H9 (cell line): ENCODE measurements at regions not wholly inside any gene's neighbourhood (a gene's known extent, or its start where the extent isn't known, plus 50 kb on each side); places are given as distances from the start of the nearest gene placed in this dataset.
"Not testable (repeated sequence)": the region's sequence is repeated elsewhere in the genome, so short reads cannot be mapped to it uniquely, and the experiment has no call there.

Experiments used
- DNase-seq: peaks from one replicate; pipeline ENCODE4 v3.0.0-alpha.2; 2017
- H2AFZ ChIP-seq: one replicate; pipeline ENCODE4 v1.6.1; 2013; ENCODE audit warnings: mild to moderate bottlenecking, low read length, control low read depth, moderate library complexity
- H2AK5ac ChIP-seq: 2 replicates; pipeline ENCODE4 v1.6.1; 2013; ENCODE audit warnings: low read length, control low read depth, mixed read lengths; ENCODE audit not compliant: insufficient read length
- H2BK120ac ChIP-seq: one replicate; pipeline ENCODE4 v1.6.1; 2013; ENCODE audit warnings: low read depth, mild to moderate bottlenecking, low read length, control low read depth, inconsistent platforms; ENCODE audit not compliant: poor library complexity, severe bottlenecking
- H2BK12ac ChIP-seq: 2 replicates; pipeline ENCODE4 v1.6.1; 2013; ENCODE audit warnings: low read length, control low read depth, mixed read lengths, low read depth; ENCODE audit not compliant: insufficient read length
- H2BK15ac ChIP-seq: 2 replicates; pipeline ENCODE4 v1.6.1; 2013; ENCODE audit warnings: low read depth, low read length, control low read depth
- H2BK20ac ChIP-seq: one replicate; pipeline ENCODE4 v1.6.1; 2013; ENCODE audit warnings: low read depth, mild to moderate bottlenecking, low read length, control low read depth, inconsistent platforms; ENCODE audit not compliant: poor library complexity, severe bottlenecking
- H2BK5ac ChIP-seq: 2 replicates; pipeline ENCODE4 v1.6.1; 2013; ENCODE audit warnings: low read length, control low read depth, mixed read lengths; ENCODE audit not compliant: insufficient read length
- H3K14ac ChIP-seq: 2 replicates; pipeline ENCODE4 v1.6.1; 2013; ENCODE audit warnings: low read length, control low read depth; ENCODE audit not compliant: insufficient read depth
- H3K18ac ChIP-seq: 2 replicates; pipeline ENCODE4 v1.6.1; 2013; ENCODE audit warnings: low read depth, mild to moderate bottlenecking, mixed read lengths, low read length, control low read depth; ENCODE audit not compliant: insufficient read length
- H3K23ac ChIP-seq: 2 replicates; pipeline ENCODE4 v1.6.1; 2013; ENCODE audit warnings: low read length, control low read depth, mixed read lengths, low read depth; ENCODE audit not compliant: insufficient read length
- H3K23me2 ChIP-seq: 2 replicates; pipeline ENCODE4 v1.6.1; 2013; ENCODE audit warnings: low read depth, mild to moderate bottlenecking, mixed read lengths, low read length, control low read depth; ENCODE audit not compliant: insufficient read length, poor library complexity, severe bottlenecking
- H3K27ac ChIP-seq: 2 replicates; pipeline ENCODE4 v1.5.1; 2013; ENCODE audit warnings: low read length, control low read depth, mixed read lengths, low read depth; ENCODE audit not compliant: insufficient read length
- H3K27me3 ChIP-seq: 2 replicates; pipeline ENCODE4 v1.6.1; 2013; ENCODE audit warnings: low read length, control low read depth, inconsistent platforms; ENCODE audit not compliant: insufficient read depth
- H3K4ac ChIP-seq: 2 replicates; pipeline ENCODE4 v1.6.1; 2013; ENCODE audit warnings: low read depth, mild to moderate bottlenecking, control low read depth, inconsistent platforms, low read length, moderate library complexity
- H3K4me1 ChIP-seq: 2 replicates; pipeline ENCODE4 v1.6.1; 2013; ENCODE audit warnings: low read length, control low read depth, inconsistent platforms; ENCODE audit not compliant: insufficient read depth
- H3K4me2 ChIP-seq: 2 replicates; pipeline ENCODE4 v1.6.1; 2013; ENCODE audit warnings: low read length, control low read depth, mixed read lengths; ENCODE audit not compliant: insufficient read length, insufficient read depth
- H3K56ac ChIP-seq: 2 replicates; pipeline ENCODE4 v1.6.1; 2013; ENCODE audit warnings: low read depth, mild to moderate bottlenecking, mixed read lengths, low read length, control low read depth; ENCODE audit not compliant: insufficient read length
- H3K79me1 ChIP-seq: 2 replicates; pipeline ENCODE4 v1.6.1; 2013; ENCODE audit warnings: low read depth, mild to moderate bottlenecking, moderate library complexity, low read length, control low read depth, inconsistent platforms; ENCODE audit not compliant: insufficient read depth, poor library complexity, severe bottlenecking
- H3K79me2 ChIP-seq: 2 replicates; pipeline ENCODE4 v1.6.1; 2013; ENCODE audit warnings: low read length, control low read depth, inconsistent platforms; ENCODE audit not compliant: insufficient read depth
- H3K9ac ChIP-seq: 2 replicates; pipeline ENCODE4 v1.6.1; 2013; ENCODE audit warnings: low read length, control low read depth, mixed read lengths; ENCODE audit not compliant: insufficient read length; ENCODE audit errors: extremely low read depth
- H3K9me3 ChIP-seq: one replicate; pipeline ENCODE4 v1.6.1; 2013; ENCODE audit warnings: low read depth, low read length, inconsistent platforms; ENCODE audit not compliant: control insufficient read depth
- H3T11ph ChIP-seq: one replicate; pipeline ENCODE4 v1.6.1; 2013; ENCODE audit warnings: mild to moderate bottlenecking, low read length, control low read depth, inconsistent platforms
- H4K20me1 ChIP-seq: one replicate; pipeline ENCODE4 v1.6.1; 2013; ENCODE audit not compliant: control insufficient read depth, insufficient read length, insufficient read depth
- H4K5ac ChIP-seq: 2 replicates; pipeline ENCODE4 v1.6.1; 2013; ENCODE audit warnings: low read depth, mild to moderate bottlenecking, mixed read lengths, low read length, control low read depth; ENCODE audit not compliant: insufficient read length
- H4K8ac ChIP-seq: replicated peaks from 2 replicates; pipeline ENCODE4 v1.6.1; 2013; ENCODE audit warnings: low read length, control low read depth, mixed read lengths, low read depth; ENCODE audit not compliant: insufficient read length
- H4K91ac ChIP-seq: 2 replicates; pipeline ENCODE4 v1.6.1; 2013; ENCODE audit warnings: low read depth, mild to moderate bottlenecking, moderate library complexity, mixed read lengths, low read length, control low read depth; ENCODE audit not compliant: insufficient read length
- H3K27ac Mint-ChIP-seq, 3 experiments: 2 replicates in 2 of 3; 3 replicates in 1 of 3; pipeline ENCODE4 v1.8.0; 2020 to 2021; ENCODE audit warnings: mixed read lengths in 3 of 3, mild to moderate bottlenecking in 1 of 3, moderate library complexity in 1 of 3
- H3K27me3 Mint-ChIP-seq: 2 replicates; pipeline ENCODE4 v1.8.0; 2021; ENCODE audit warnings: low read depth, mild to moderate bottlenecking, moderate library complexity, mixed read lengths
- H3K36me3 Mint-ChIP-seq, 3 experiments: 2 replicates in 2 of 3; 3 replicates in 1 of 3; pipeline ENCODE4 v1.8.0; 2020 to 2021; ENCODE audit warnings: low read depth in 3 of 3, mixed read lengths in 3 of 3; ENCODE audit not compliant: insufficient read depth in 1 of 3
- H3K4me1 Mint-ChIP-seq, 2 experiments: 2 replicates each; pipeline ENCODE4 v1.8.0; 2020; ENCODE audit warnings: mixed read lengths in 2 of 2
- H3K4me3 Mint-ChIP-seq, 2 experiments: 2 replicates in 1 of 2; 3 replicates in 1 of 2; pipeline ENCODE4 v1.8.0; 2020 to 2021; ENCODE audit warnings: mild to moderate bottlenecking in 2 of 2, mixed read lengths in 2 of 2, moderate library complexity in 1 of 2
- H3K9me3 Mint-ChIP-seq, 2 experiments: 2 replicates in 1 of 2; 3 replicates in 1 of 2; pipeline ENCODE4 v1.8.0; 2020; ENCODE audit warnings: mild to moderate bottlenecking in 2 of 2, mixed read lengths in 2 of 2, moderate library complexity in 1 of 2
- CTCF ChIP-seq: fragments of 200-600 bp; sonication (generic); conservative IDR thresholded peaks from 3 replicates; pipeline ENCODE4 v1.8.0; 2021; ENCODE audit warnings: antibody characterized with exemption, mild to moderate bottlenecking
- WGBS: extraction: QIAGEN DNeasy Blood & Tissue Kit; methylation state at CpG from one replicate; pipeline ENCODE4 v1.1.7; 2013; ENCODE audit warnings: missing lambda C conversion rate, low lambda C conversion rate, mixed read lengths; ENCODE audit not compliant: insufficient read length; ENCODE audit errors: extremely low coverage; 5-methylcytosine and 5-hydroxymethylcytosine counted together

- Histone ChIP-seq H2BK5ac (no peak overlapping the region), H3K56ac (no peak overlapping the region), H2AFZ (no peak overlapping the region), H3K23ac (no peak overlapping the region), H3K14ac (no peak overlapping the region), H3K23me2 (no peaks in the 10 kb centered on the region), H2BK20ac (no peak overlapping the region), H3K9ac (no peak overlapping the region), H3K9me3 (no peaks in the 10 kb centered on the region), H2BK120ac (no peak overlapping the region), H4K8ac (no peak overlapping the region), H4K5ac (no peak overlapping the region), H3K18ac (peak overlapping the region; percentile 75), H3K4me1 (no peaks in the 10 kb centered on the region), H2BK15ac (no peak overlapping the region; the same call in 1 of the 2 replicates), H4K91ac (no peak overlapping the region), H3K27ac (no peak overlapping the region), H3T11ph (no peak overlapping the region), H4K20me1 (no peaks in the 10 kb centered on the region), H3K4me2 (no peak overlapping the region), H3K27me3 (no peaks in the 10 kb centered on the region; the same call in 1 of the 2 replicates), H2AK5ac (no peak overlapping the region), H3K79me1 (no peaks in the 10 kb centered on the region), H2BK12ac (peak overlapping the region; percentile 4), H3K79me2 (no peaks in the 10 kb centered on the region; the same call in 1 of the 2 replicates), H3K4ac (no peak overlapping the region)
- no peaks in the 10 kb centered on the region for H3K27me3 Mint-ChIP-seq
- H3K36me3 Mint-ChIP-seq, result peaks cover 56 to 79% (median 58%) of the 10 kb centered on the region in 3 experiments
- H3K27ac Mint-ChIP-seq, result peak overlapping the region; percentile 2 to 75 (median 10); a peak in 4 of 7 replicates
- H3K9me3 Mint-ChIP-seq, result peaks cover 52 to 58% of the 10 kb centered on the region in 2 experiments
- no CpG with 5 or more reads among the region's 4 CpGs for WGBS
- no peak for DNase-seq
- H3K4me1 Mint-ChIP-seq, result peaks cover 26 to 27% of the 10 kb centered on the region in 2 experiments
- no peak overlapping the region; a peak in 1 of 5 replicates for H3K4me3 Mint-ChIP-seq
- TF ChIP-seq CTCF, result no peak
These were observed 138.7 kb downstream of the AKR1D1 start for GRCh38 chr7:138214926-138215325.

GRCh38 chr7:138220321-138220720, 144.1 kb downstream of the AKR1D1 start:
- H4K91ac ChIP-seq, H3K4me2 ChIP-seq, H4K8ac ChIP-seq, H2BK15ac ChIP-seq, H4K5ac ChIP-seq, H2BK5ac ChIP-seq, H2BK120ac ChIP-seq, H3K23me2 ChIP-seq, H2AK5ac ChIP-seq, H3K27me3 ChIP-seq, DNase-seq, H3K79me2 ChIP-seq, H3K23ac ChIP-seq, H2BK12ac ChIP-seq, H3K4me3 Mint-ChIP-seq, H3K27ac ChIP-seq, H3K27me3 Mint-ChIP-seq, H3K56ac ChIP-seq, H3T11ph ChIP-seq, H2AFZ ChIP-seq, H3K18ac ChIP-seq, H2BK20ac ChIP-seq, H3K79me1 ChIP-seq, H3K9ac ChIP-seq, H3K14ac ChIP-seq, H3K4me1 ChIP-seq, H3K4ac ChIP-seq, H4K20me1 ChIP-seq: not testable (repeated sequence)
- H3K27ac Mint-ChIP-seq, result peak overlapping the region in 1 of 3 experiments; percentile 62; a peak in 1 of 7 replicates
- peaks cover 38% of the 10 kb centered on the region for H3K9me3 ChIP-seq
- H3K36me3 Mint-ChIP-seq, result peaks cover 75 to 97% (median 89%) of the 10 kb centered on the region in 3 experiments
- no CpG with 5 or more reads among the region's 3 CpGs for WGBS
- peaks cover 7 to 14% of the 10 kb centered on the region in 2 experiments for H3K4me1 Mint-ChIP-seq
- H3K9me3 Mint-ChIP-seq, result peaks cover 86 to 94% of the 10 kb centered on the region in 2 experiments
